ENCODE measurements at regions not wholly inside any gene's neighbourhood (a gene's known extent, or its start where the extent isn't known, plus 50 kb on each side); places are given as distances from the start of the nearest gene placed in this dataset.

- Histone ChIP-seq H3K27ac (ENCODE audit: low read depth in 2 of 2, low read length in 2 of 2) (no peak overlapping the region), H3K9ac (ENCODE audit: low read length in 3 of 3) (no peak overlapping the region), H3K4me1 (ENCODE audit: control insufficient read depth in 2 of 3, insufficient read depth in 2 of 3, low read depth in 1 of 3, low read length in 3 of 3) (no peaks in the 10 kb centered on the region), H3K9me3 (ENCODE audit: control insufficient read depth in 2 of 3, insufficient read depth in 1 of 3, low read length in 3 of 3) (peaks cover 0 to 7% (median 0%) of the 10 kb centered on the region in 3 donors), H3K27me3 (ENCODE audit: control insufficient read depth, insufficient read depth, low read length) (no peaks in the 10 kb centered on the region), H3K36me3 (ENCODE audit: control insufficient read depth in 2 of 3, insufficient read depth in 3 of 3, low read length in 3 of 3) (no peaks in the 10 kb centered on the region), H3K4me3 (ENCODE audit: low read length in 3 of 3) (no peak overlapping the region)
- TF ChIP-seq CTCF (IDR thresholded peaks at IDR 0.05; ENCODE audit: borderline replicate concordance, extremely low read depth, insufficient read depth): no peak
- intact Hi-C loops (cut with DNase I): no loop called here
- FAIRE-seq (no peak), DNase-seq (no peak)
Observed at GRCh38 chr15:24877174-24877573, 77.6 kb upstream of the SNRPN start.

- no peaks in the 10 kb centered on the region for H3K36me3 ChIP-seq (ENCODE audit: control insufficient read depth in 2 of 3, insufficient read depth in 3 of 3, low read length in 3 of 3)
- peak overlapping the region in 1 of 3 donors; percentile 24 for H3K9ac ChIP-seq (ENCODE audit: low read length in 3 of 3)
- intact Hi-C loops (cut with DNase I): no loop called here
- DNase-seq (peak; percentile 68 to 84 (median 73)), FAIRE-seq (no peak)
- peak overlapping the region; percentile 55 to 59 (median 56) for H3K4me3 ChIP-seq (ENCODE audit: low read length in 3 of 3)
- H3K27me3 ChIP-seq (ENCODE audit: control insufficient read depth, insufficient read depth, low read length): no peaks in the 10 kb centered on the region
- TF ChIP-seq CTCF (IDR thresholded peaks at IDR 0.05; ENCODE audit: borderline replicate concordance, extremely low read depth, insufficient read depth): no peak
- H3K4me1 ChIP-seq (ENCODE audit: control insufficient read depth in 2 of 3, insufficient read depth in 2 of 3, low read depth in 1 of 3, low read length in 3 of 3): no peaks in the 10 kb centered on the region
- H3K9me3 ChIP-seq (ENCODE audit: control insufficient read depth in 2 of 3, insufficient read depth in 1 of 3, low read length in 3 of 3): peaks cover 0 to 7% (median 0%) of the 10 kb centered on the region in 3 donors
- H3K27ac ChIP-seq (ENCODE audit: low read depth in 2 of 2, low read length in 2 of 2): no peak overlapping the region
Observed at GRCh38 chr15:24878153-24878552, 76.6 kb upstream of the SNRPN start.

- H3K27me3 ChIP-seq (ENCODE audit: control insufficient read depth, insufficient read depth, low read length): no peaks in the 10 kb centered on the region
- no peak for TF ChIP-seq CTCF (IDR thresholded peaks at IDR 0.05; ENCODE audit: borderline replicate concordance, extremely low read depth, insufficient read depth)
- no peak for DNase-seq
- H3K4me3 ChIP-seq (ENCODE audit: low read length in 3 of 3): no peak overlapping the region
- no peaks in the 10 kb centered on the region for H3K4me1 ChIP-seq (ENCODE audit: control insufficient read depth in 2 of 3, insufficient read depth in 2 of 3, low read depth in 1 of 3, low read length in 3 of 3)
- intact Hi-C loops (cut with DNase I): no loop called here
- no peak overlapping the region for H3K27ac ChIP-seq (ENCODE audit: low read depth in 2 of 2, low read length in 2 of 2)
- H3K9ac ChIP-seq (ENCODE audit: low read length in 3 of 3): no peak overlapping the region
- no peak for FAIRE-seq
- no peaks in the 10 kb centered on the region for H3K36me3 ChIP-seq (ENCODE audit: control insufficient read depth in 2 of 3, insufficient read depth in 3 of 3, low read length in 3 of 3)
- H3K9me3 ChIP-seq (ENCODE audit: control insufficient read depth in 2 of 3, insufficient read depth in 1 of 3, low read length in 3 of 3): peaks cover 0 to 5% (median 0%) of the 10 kb centered on the region in 3 donors
Observed at GRCh38 chr15:24879492-24879891, 75.3 kb upstream of the SNRPN start.

- Histone ChIP-seq H3K27me3 (ENCODE audit: control insufficient read depth, insufficient read depth, low read length) (no peaks in the 10 kb centered on the region), H3K4me1 (ENCODE audit: control insufficient read depth in 2 of 3, insufficient read depth in 2 of 3, low read depth in 1 of 3, low read length in 3 of 3) (no peaks in the 10 kb centered on the region), H3K27ac (ENCODE audit: low read depth in 2 of 2, low read length in 2 of 2) (no peak overlapping the region), H3K9ac (ENCODE audit: low read length in 3 of 3) (no peak overlapping the region), H3K4me3 (ENCODE audit: low read length in 3 of 3) (no peak overlapping the region), H3K9me3 (ENCODE audit: control insufficient read depth in 2 of 3, insufficient read depth in 1 of 3, low read length in 3 of 3) (peaks cover 0 to 5% (median 0%) of the 10 kb centered on the region in 3 donors), H3K36me3 (ENCODE audit: control insufficient read depth in 2 of 3, insufficient read depth in 3 of 3, low read length in 3 of 3) (no peaks in the 10 kb centered on the region)
- TF ChIP-seq CTCF (IDR thresholded peaks at IDR 0.05; ENCODE audit: borderline replicate concordance, extremely low read depth, insufficient read depth): no peak
- FAIRE-seq (no peak), DNase-seq (no peak)
- intact Hi-C loops (cut with DNase I): no loop called here
Observed at GRCh38 chr15:24880663-24881062, 74.1 kb upstream of the SNRPN start.

Data from kidney (tissue), 13 donors.